T-cell (primary cell): ENCODE measurements at regions not wholly inside any gene's neighbourhood (a gene's known extent, or its start where the extent isn't known, plus 50 kb on each side); places are given as distances from the start of the nearest gene placed in this dataset.
A peak's percentile ranks its signal among the peaks of the same experiment; 100 is the strongest.

Experiments used
- ATAC-seq, 4 experiments: fragments of 200-7000 bp in 3 of 4; fragments of 150-1000 bp in 1 of 4; cut with Tn5 transposase; replicated peaks in 1 of 4; 1 replicate in 3 of 4; 2 replicates in 1 of 4; pipeline ENCODE4 v1.10.0; 2021; ENCODE audit warnings: moderate library complexity in 3 of 4, mild to moderate bottlenecking in 2 of 4, moderate number of reproducible peaks in 1 of 4
- CTCF ChIA-PET, 2 donors: fragments of 300-600 bp; sonication (Branson Sonifier 250); formaldehyde crosslinking; loops; one replicate each; lab custom pipeline; 2022; ENCODE audit warnings: antibody characterized with exemption in 2 of 2; lab: Charles Lee
- POLR2A ChIA-PET, 2 donors: fragments of 300-600 bp; sonication (Branson Sonifier 250); formaldehyde crosslinking; loops; one replicate each; lab custom pipeline; 2022; ENCODE audit warnings: antibody characterized with exemption in 2 of 2; lab: Charles Lee
- DNase-seq, 35 experiments: peaks; one replicate each; pipeline versions ENCODE4 v3.0.0 to v3.0.0-alpha.2; 2013 to 2023
- H3K27ac ChIP-seq: one replicate; pipeline ENCODE4 v1.5.1; 2013; ENCODE audit warnings: low read length
- H3K27me3 ChIP-seq, 2 experiments: replicated peaks in 1 of 2; 1 replicate in 1 of 2; 2 replicates in 1 of 2; pipeline versions ENCODE4 v1.6.1 to v1.7.0; 2013; ENCODE audit warnings: low read length in 1 of 2, mixed read lengths in 1 of 2; ENCODE audit not compliant: control insufficient read depth in 2 of 2, insufficient read depth in 2 of 2; ENCODE audit errors: extremely low read depth in 1 of 2
- H3K36me3 ChIP-seq, 2 donors: 1 replicate in 1 of 2; 2 replicates in 1 of 2; pipeline versions ENCODE4 v1.6.1 to v1.7.0; 2013; ENCODE audit warnings: low read length in 1 of 2; ENCODE audit not compliant: control insufficient read depth in 2 of 2, insufficient read depth in 1 of 2; ENCODE audit errors: extremely low read depth in 1 of 2
- H3K4me1 ChIP-seq, 2 experiments: 1 replicate in 1 of 2; 2 replicates in 1 of 2; pipeline versions ENCODE4 v1.6.1 to v1.7.0; 2013; ENCODE audit warnings: low read length in 2 of 2, mixed read lengths in 1 of 2; ENCODE audit not compliant: insufficient read depth in 2 of 2, control insufficient read depth in 1 of 2; ENCODE audit errors: extremely low read depth in 1 of 2
- H3K4me3 ChIP-seq, 2 donors: 1 replicate in 1 of 2; 2 replicates in 1 of 2; pipeline versions ENCODE4 v1.5.1 to v1.7.0; 2013; ENCODE audit warnings: mild to moderate bottlenecking in 2 of 2, low read length in 1 of 2, moderate library complexity in 1 of 2; ENCODE audit not compliant: control insufficient read depth in 1 of 2; ENCODE audit errors: extremely low read depth in 1 of 2
- H3K9me3 ChIP-seq: 2 replicates; pipeline ENCODE4 v1.7.0; 2013
- H3K27ac Mint-ChIP-seq, 2 donors: one replicate each; pipeline ENCODE4 v1.8.0; 2020 to 2021; ENCODE audit warnings: mild to moderate bottlenecking in 2 of 2, mixed read lengths in 2 of 2
- H3K27me3 Mint-ChIP-seq, 2 donors: one replicate each; pipeline ENCODE4 v1.8.0; 2021 to 2022; ENCODE audit warnings: mixed read lengths in 2 of 2
- H3K36me3 Mint-ChIP-seq: one replicate; pipeline ENCODE4 v1.8.0; 2021; ENCODE audit warnings: mixed read lengths
- H3K4me1 Mint-ChIP-seq, 3 donors: one replicate each; pipeline ENCODE4 v1.8.0; 2020 to 2022; ENCODE audit warnings: mixed read lengths in 3 of 3, mild to moderate bottlenecking in 1 of 3
- H3K4me3 Mint-ChIP-seq, 3 donors: one replicate each; pipeline ENCODE4 v1.8.0; 2020 to 2022; ENCODE audit warnings: mild to moderate bottlenecking in 3 of 3, mixed read lengths in 3 of 3, moderate library complexity in 3 of 3
- H3K9me3 Mint-ChIP-seq, 3 donors: one replicate each; pipeline ENCODE4 v1.8.0; 2020 to 2022; ENCODE audit warnings: mixed read lengths in 3 of 3
- WGBS: methylation state at CpG from one replicate; pipeline ENCODE4 v1.1.5; 2013; ENCODE audit warnings: missing lambda C conversion rate; ENCODE audit not compliant: insufficient coverage; 5-methylcytosine and 5-hydroxymethylcytosine counted together

DNA sequence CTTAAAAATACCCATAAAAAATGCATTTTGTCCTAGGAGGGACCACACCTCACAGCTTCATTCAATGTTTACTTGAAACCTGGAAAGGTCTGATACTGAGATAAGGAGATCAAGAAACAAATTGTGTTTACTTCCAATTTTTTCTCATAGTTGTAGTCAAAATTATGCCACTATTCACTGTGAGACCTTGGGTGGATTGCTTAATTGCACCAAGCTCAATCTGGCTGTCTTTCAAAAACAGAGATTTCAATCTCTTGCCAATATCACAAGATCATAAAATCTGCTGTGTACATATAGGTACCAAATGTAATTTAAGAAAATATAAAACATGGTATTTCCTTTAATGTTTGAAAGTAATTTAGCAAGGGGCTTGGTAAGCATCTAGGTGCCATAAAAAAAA is 186.4 kb upstream of the THBS1 start:
- no peak overlapping the region for H3K27ac Mint-ChIP-seq
- no peaks in the 10 kb centered on the region for H3K9me3 Mint-ChIP-seq
- peaks cover 11 to 19% of the 10 kb centered on the region in 2 donors for H3K27me3 Mint-ChIP-seq
- Histone ChIP-seq H3K4me1 (no peaks in the 10 kb centered on the region), H3K36me3 (no peaks in the 10 kb centered on the region), H3K27me3 (no peaks in the 10 kb centered on the region), H3K4me3 (no peak overlapping the region), H3K27ac (no peak overlapping the region), H3K9me3 (no peaks in the 10 kb centered on the region)
- ATAC-seq, result no peak
- DNase-seq, result no peak
- H3K4me3 Mint-ChIP-seq, result no peak overlapping the region
- no peaks in the 10 kb centered on the region for H3K36me3 Mint-ChIP-seq
- ChIA-PET CTCF (no interaction called here), POLR2A (no interaction called here)
- H3K4me1 Mint-ChIP-seq, result no peaks in the 10 kb centered on the region

DNA sequence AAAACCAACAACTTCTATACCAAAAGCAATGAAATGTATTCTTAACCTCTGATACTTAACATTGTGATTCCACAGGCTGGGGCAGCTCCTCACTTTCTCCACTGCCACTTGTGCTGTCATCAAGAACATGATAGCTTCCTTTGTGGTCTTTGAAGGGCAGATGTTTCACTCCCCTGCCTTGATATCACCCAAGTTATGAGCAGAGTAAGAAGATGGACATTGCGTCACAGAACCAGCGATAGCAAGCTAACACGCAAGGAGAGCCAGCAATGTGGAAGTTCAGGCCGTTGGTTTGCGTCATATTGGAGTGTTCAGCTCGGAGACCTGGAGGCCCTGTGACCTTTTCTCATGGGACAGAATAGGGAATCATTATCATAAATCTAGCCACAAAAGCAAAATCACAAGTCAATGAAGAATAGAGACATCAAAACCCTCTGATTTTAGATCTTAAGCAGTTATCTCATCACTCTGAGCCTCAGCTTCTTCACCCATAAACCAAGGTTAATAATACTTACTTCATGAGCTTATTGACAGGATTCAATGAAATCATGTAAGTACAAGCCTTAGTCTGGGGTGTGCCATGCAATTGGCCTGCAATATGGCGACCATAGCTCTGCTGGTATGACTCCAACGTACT is 183.8 kb upstream of the THBS1 start:
- H3K9me3 Mint-ChIP-seq, result no peaks in the 10 kb centered on the region
- peaks cover 11 to 20% of the 10 kb centered on the region in 2 donors for H3K27me3 Mint-ChIP-seq
- ChIA-PET POLR2A (no interaction called here), CTCF (no interaction called here)
- H3K4me3 Mint-ChIP-seq, result no peak overlapping the region
- no peaks in the 10 kb centered on the region for H3K27me3 ChIP-seq
- no peak overlapping the region for H3K4me3 ChIP-seq
- ATAC-seq (no peak), DNase-seq (peak in 1 of 35 experiments; percentile 13)
- no peaks in the 10 kb centered on the region for H3K4me1 ChIP-seq
- H3K27ac ChIP-seq, result no peak overlapping the region
- 89% methylated on average over 5 of the region's 8 CpGs for WGBS
- no peaks in the 10 kb centered on the region for H3K4me1 Mint-ChIP-seq
- no peaks in the 10 kb centered on the region for H3K36me3 ChIP-seq
- H3K27ac Mint-ChIP-seq, result no peak overlapping the region
- H3K36me3 Mint-ChIP-seq, result no peaks in the 10 kb centered on the region
- H3K9me3 ChIP-seq, result no peaks in the 10 kb centered on the region

DNA sequence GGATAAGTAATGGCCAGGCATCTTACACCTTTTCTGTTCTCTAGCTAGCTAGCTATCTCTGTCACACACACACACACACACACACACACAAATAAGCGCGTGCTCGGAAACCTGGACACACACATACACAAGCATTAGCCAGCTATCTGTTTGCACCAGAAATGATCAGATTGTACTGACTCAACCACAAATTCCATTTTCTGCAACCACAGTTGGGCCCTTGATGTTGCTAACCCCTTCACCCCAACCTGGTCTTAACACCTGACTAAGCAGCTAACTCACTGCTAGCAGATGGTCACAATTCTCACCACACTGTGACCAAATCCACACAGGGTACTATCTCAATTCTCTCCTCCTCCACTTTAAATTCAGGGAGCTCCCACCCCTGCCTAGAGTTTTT is 183.0 kb upstream of the THBS1 start:
- ChIA-PET CTCF (no interaction called here), POLR2A (interaction anchor here in 1 of 2 donors (0.5 to 0.6 kb wide), 2 partner anchors 107 to 1060 kb away, joined by 3 to 4 read pairs; no protein-coding TSS in a partner anchor)
- H3K27me3 ChIP-seq, result no peaks in the 10 kb centered on the region
- DNase-seq (no peak), ATAC-seq (no peak)
- H3K4me1 ChIP-seq, result no peaks in the 10 kb centered on the region
- no peak overlapping the region for H3K4me3 ChIP-seq
- Mint-ChIP-seq H3K36me3 (no peaks in the 10 kb centered on the region), H3K27me3 (peaks cover 11 to 20% of the 10 kb centered on the region in 2 donors), H3K4me3 (no peak overlapping the region), H3K9me3 (no peaks in the 10 kb centered on the region), H3K27ac (no peak overlapping the region), H3K4me1 (no peaks in the 10 kb centered on the region)
- no peaks in the 10 kb centered on the region for H3K36me3 ChIP-seq
- H3K27ac ChIP-seq, result no peak overlapping the region
- WGBS, result 84% methylated on average over 3 of the region's 3 CpGs
- H3K9me3 ChIP-seq, result no peaks in the 10 kb centered on the region

- H3K27me3 Mint-ChIP-seq, result peaks cover 5 to 17% of the 10 kb centered on the region in 2 donors
- H3K36me3 Mint-ChIP-seq, result no peaks in the 10 kb centered on the region
- Histone ChIP-seq H3K27me3 (no peaks in the 10 kb centered on the region), H3K4me3 (no peak overlapping the region), H3K27ac (no peak overlapping the region), H3K36me3 (no peaks in the 10 kb centered on the region), H3K9me3 (no peaks in the 10 kb centered on the region), H3K4me1 (no peaks in the 10 kb centered on the region)
- no CpG with 5 or more reads among the region's 2 CpGs for WGBS
- ChIA-PET POLR2A (no interaction called here), CTCF (no interaction called here)
- no peaks in the 10 kb centered on the region for H3K9me3 Mint-ChIP-seq
- H3K4me3 Mint-ChIP-seq, result no peak overlapping the region
- no peaks in the 10 kb centered on the region for H3K4me1 Mint-ChIP-seq
- DNase-seq, result no peak
- H3K27ac Mint-ChIP-seq, result no peak overlapping the region
- ATAC-seq, result no peak
Measured at GRCh38 chr15:39399600-39399999, 181.3 kb upstream of the THBS1 start.

- no peaks in the 10 kb centered on the region for H3K9me3 Mint-ChIP-seq
- H3K36me3 Mint-ChIP-seq, result no peaks in the 10 kb centered on the region
- POLR2A ChIA-PET, result interaction anchor here in 1 of 2 donors (0.6 to 0.7 kb wide), 2 partner anchors 48 to 477 kb away, joined by 7 to 9 read pairs; no protein-coding TSS in a partner anchor
- H3K27ac ChIP-seq, result no peak overlapping the region
- peaks cover 5 to 16% of the 10 kb centered on the region in 2 donors for H3K27me3 Mint-ChIP-seq
- ATAC-seq (no peak), DNase-seq (no peak)
- no peaks in the 10 kb centered on the region for H3K9me3 ChIP-seq
- H3K4me1 ChIP-seq, result no peaks in the 10 kb centered on the region
- H3K27me3 ChIP-seq, result no peaks in the 10 kb centered on the region
- H3K36me3 ChIP-seq, result no peaks in the 10 kb centered on the region
- 83% methylated on average over 1 of the region's 1 CpG for WGBS
- CTCF ChIA-PET, result no interaction called here
- H3K4me1 Mint-ChIP-seq, result no peaks in the 10 kb centered on the region
- H3K27ac Mint-ChIP-seq, result no peak overlapping the region
- no peak overlapping the region for H3K4me3 ChIP-seq
- no peak overlapping the region for H3K4me3 Mint-ChIP-seq
Measured at GRCh38 chr15:39400002-39400401, 180.9 kb upstream of the THBS1 start.

DNA sequence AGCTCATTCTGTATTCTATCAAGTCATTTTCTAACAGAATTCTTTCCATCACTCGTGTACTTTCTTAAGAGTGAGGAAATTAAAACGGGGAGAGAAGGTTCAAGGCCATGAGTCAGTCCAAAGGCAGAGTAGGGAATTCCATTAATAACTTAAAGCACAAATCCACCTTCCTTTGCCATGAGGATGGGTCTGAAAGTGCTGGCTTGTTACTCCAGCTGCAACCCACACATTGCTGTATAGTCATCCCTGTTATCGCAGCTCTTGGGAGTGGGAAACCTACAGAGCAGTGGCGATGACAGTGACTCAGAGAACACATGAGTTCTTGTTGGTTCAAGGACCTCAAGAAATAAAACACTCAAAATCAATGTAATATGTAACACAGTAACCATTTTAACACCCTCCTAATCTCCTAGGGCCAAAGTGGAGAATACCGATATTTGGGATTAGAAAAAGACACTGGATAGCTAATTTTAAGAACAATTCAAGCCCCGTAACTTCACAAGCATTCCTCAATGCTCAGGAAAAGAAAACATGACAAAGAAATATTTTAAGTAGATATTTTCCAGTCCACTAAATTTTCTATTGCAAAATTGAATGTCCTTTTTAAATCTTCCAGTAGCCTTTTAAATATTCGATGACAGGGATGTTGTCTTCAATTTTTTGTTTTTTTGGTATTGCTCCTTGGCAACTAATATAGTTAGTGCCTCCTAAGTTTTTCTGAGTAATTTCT is 179.9 kb upstream of the THBS1 start:
- no peak for DNase-seq
- WGBS, result no CpG with 5 or more reads among the region's 7 CpGs
- no peaks in the 10 kb centered on the region for H3K4me1 Mint-ChIP-seq
- no peak overlapping the region for H3K4me3 ChIP-seq
- H3K27ac ChIP-seq, result no peak overlapping the region
- H3K9me3 ChIP-seq, result no peaks in the 10 kb centered on the region
- H3K27ac Mint-ChIP-seq, result no peak overlapping the region
- no peaks in the 10 kb centered on the region for H3K36me3 Mint-ChIP-seq
- no peaks in the 10 kb centered on the region for H3K4me1 ChIP-seq
- no peaks in the 10 kb centered on the region for H3K36me3 ChIP-seq
- H3K9me3 Mint-ChIP-seq, result no peaks in the 10 kb centered on the region
- ATAC-seq, result no peak
- POLR2A ChIA-PET, result interaction anchor here in 1 of 2 donors (0.7 kb wide), 1 partner anchor 478 kb away, joined by 7 read pairs; no protein-coding TSS in a partner anchor
- CTCF ChIA-PET, result no interaction called here
- H3K4me3 Mint-ChIP-seq, result no peak overlapping the region
- no peaks in the 10 kb centered on the region for H3K27me3 ChIP-seq
- peaks cover 0 to 8% of the 10 kb centered on the region in 2 donors for H3K27me3 Mint-ChIP-seq
